HG02840 (cell line): ENCODE measurements at regions not wholly inside any gene's neighbourhood (a gene's known extent, or its start where the extent isn't known, plus 50 kb on each side); places are given as distances from the start of the nearest gene placed in this dataset.

Experiments used
- ATAC-seq: cut with Tn5 transposase; IDR thresholded peaks from one replicate; pipeline ENCODE4 v1.9.1; 2021; ENCODE audit warnings: mild to moderate bottlenecking, moderate library complexity, moderate number of reproducible peaks; ENCODE audit not compliant: unreplicated experiment, low FRiP score

DNA sequence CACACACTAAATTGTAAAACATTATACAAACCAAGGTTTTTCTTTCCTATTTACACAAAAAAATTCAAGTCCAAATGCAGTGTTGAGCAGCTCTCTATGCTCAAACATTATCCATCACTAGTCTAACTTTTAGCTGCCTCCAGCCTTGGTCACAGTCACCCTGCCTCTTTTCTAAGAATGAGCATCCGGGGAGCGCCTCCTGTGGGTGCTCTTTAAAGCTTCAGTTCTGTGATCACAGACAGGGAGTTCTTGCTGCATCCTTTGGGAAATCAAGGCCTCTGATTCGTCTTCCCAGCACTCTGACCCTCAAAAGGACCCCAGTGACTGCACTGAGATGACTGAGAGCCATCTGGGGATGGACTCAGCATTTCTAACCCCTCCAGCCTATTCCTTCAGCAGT lies 289.6 kb downstream of the SEC61B start:
- ATAC-seq, result no peak

DNA sequence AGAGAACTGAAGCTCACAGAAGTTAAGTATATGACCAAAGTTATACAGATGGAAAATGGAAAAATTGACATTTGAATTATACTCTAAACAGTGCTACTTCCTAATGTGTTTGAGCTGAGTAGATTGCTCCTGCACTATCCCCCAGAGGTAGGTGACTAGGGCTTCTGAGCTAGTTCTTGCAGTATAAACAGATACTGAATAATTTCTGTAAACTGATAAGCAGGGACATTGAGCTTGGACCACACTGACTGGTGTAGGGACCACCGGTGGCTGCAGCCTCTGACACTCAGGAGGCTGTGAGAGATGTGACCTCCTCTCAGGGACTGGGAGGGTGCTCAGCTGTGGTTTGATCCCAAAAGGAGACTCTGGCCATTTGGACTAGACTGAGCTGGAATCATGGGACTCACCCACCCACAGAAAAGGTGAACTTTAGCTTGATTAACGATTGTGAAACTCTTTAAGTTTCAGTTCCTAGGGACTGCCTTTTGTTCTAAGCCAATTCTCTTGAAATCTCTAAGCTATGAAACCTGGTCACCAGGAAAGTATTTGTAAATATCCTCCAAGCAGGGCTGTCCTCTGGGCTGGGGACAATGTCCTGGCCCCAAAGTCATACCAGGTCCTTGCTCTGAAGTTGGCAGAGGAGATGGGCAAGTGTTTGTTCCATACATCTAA lies 291.5 kb downstream of the SEC61B start:
- peak; percentile 57 for ATAC-seq

DNA sequence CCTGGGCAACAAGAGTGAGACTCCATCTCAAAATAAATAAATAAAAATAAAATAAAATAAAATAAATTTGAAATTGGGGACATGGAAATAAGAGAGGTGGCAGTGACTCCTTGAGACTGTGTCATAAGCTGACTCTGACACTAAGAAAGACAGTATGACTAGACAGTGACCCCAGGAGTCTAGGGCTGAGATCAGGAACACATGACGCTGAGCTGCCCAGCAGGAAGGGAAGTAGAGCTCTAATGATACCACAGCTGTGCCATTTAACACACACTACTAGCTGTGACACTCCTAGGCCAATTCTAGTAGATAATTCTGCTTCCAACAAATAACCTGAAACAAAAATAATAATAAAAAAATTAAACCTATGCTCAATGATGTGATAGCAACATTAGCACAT lies 293.0 kb downstream of the SEC61B start:
- ATAC-seq, result no peak

DNA sequence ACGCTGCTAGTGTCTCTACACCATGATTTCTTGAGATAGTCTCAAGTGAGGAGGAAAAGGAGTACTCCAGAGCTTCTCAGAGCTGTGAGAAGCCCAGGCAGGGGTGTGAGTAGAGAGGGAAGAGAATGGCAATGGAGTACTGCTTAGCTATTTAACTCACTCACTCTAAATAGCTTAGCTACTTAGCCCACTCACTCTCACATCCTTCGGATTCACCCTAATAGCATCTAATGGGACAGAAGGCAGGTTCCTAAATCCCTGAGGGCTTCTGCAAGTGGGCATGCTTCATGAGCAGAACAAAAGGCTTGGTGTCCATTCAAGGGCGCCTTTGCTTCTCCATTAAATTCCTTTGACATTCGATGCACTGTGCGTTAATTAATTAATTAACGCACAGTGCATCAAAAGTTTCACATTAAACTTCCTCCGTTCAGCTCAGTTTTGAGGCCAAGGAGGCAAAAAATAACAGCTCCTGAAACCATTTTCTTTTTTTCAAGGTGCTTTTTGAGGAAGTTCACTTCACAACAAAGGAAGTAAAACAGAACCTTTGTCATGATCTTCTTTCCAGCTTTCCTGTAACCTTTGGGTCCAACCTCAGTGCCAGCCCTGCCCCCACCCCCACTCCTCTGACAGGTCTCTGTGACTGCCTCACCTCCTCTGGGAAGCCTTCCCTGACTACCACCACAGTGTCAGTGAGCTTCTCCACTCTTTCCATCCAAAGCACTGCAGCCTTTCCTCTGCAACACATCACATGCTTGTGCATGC lies 294.0 kb downstream of the SEC61B start:
- ATAC-seq, result no peak

DNA sequence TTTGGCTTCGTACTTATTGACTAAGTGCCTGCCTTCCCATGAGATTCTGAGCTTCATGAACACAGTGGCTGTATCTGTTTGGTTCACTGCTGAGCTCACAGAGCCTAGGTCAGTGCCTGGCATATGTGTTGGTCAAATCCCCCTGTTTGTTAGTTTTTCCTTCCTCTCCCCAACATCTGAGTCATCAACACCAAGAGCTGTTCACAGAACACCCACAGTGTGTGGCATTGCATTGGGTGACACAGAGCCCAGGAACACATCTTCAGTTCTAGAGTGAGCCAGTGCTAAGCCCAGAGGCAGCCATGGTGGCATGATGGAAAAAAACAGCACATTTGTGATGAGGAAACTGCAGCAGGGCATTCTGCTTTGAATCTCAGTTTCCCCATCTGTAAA lies 294.6 kb downstream of the SEC61B start:
- no peak for ATAC-seq

DNA sequence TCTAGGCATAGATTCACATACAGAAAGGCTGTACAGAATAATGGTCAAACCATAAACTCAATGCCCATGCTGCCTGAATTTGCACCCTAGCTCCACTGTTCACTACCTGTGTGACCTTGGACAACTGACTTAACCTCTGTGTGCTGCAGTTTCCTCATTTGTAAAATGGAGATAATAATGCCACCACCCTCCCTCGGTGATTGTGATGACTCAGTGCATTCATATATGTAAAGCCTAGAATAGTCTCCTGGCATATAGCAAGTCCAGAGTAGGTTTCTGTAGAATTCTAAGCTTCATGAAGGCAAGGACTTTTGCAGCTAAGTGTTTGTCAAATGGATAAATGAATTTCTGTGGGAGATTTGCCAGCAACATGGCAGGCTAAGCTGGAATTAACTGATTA lies 297.8 kb upstream of the NR4A3 start:
- no peak for ATAC-seq

DNA sequence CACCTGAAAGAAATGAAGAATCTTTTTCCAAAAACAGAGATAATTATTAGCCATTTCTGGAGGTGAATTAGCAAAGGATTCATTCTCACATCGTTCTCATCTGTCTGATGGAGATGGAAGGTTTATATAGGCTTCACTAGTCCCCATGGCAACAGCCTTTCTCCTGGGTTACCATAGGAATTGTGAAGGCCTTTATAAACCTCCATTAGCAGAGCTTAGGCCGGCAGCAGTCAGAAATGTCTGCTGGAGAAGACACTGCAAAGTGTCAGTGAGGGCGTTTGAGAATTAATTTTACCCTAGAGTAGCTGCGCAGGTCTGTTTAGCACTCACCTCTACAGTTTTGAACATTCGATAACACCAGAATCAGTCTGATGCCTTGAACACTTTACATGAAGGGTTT lies 290.4 kb upstream of the NR4A3 start:
- no peak for ATAC-seq

DNA sequence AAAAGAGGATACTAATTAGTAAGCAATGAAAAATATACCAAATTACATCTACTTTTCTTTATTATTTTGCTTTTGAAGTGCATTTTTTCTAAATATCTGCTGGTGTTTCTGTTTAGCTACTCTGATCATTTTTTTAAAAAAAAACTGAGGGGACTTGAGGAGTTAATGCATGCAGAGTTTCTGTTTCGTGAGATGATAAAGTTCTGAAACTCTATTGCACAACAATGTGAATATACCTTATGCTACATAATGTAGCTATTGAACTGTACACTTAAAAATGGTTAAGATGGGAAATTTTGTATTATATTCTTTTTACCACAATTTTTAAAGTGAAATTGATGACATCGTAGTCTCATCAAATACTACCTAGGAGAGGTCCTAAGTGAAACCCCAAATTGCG lies 288.3 kb upstream of the NR4A3 start:
- ATAC-seq, result no peak

DNA sequence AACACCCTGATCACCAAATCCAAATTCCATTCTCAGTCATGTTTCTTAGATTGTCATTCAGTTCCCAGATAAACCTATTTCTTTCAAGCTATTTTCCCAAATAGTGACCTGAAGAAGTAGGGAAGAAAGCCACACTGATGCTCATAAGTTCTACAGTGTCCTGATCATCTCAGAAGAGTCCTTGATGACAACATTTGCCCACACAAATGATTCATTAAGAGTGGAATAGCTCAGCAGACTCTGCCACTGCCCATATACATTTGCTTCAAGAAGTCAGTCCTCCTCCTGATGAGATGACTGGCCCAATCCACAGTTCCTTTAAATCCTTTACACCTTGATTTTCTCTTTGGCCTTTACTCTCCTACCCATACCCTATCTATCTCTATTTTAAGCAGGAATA lies 283.7 kb upstream of the NR4A3 start:
- no peak for ATAC-seq

DNA sequence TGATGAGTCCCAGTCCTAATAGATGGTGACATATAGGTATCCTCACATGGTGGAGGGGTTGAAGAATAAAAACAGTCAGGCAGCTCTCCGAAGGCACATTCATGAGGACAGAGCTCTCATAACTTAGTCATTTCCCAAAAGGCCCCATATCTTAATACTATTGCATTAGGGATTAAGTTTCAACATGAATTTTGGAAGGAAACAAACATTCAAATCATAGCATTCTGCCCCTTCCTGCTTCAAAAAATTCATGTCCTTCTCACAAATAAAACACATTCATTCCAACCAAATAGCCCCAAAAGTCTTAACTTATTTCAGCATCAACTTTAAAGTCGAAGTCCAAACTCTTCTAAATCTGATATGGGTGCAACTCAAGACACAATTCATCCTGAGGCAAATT lies 277.2 kb upstream of the NR4A3 start:
- ATAC-seq, result no peak

DNA sequence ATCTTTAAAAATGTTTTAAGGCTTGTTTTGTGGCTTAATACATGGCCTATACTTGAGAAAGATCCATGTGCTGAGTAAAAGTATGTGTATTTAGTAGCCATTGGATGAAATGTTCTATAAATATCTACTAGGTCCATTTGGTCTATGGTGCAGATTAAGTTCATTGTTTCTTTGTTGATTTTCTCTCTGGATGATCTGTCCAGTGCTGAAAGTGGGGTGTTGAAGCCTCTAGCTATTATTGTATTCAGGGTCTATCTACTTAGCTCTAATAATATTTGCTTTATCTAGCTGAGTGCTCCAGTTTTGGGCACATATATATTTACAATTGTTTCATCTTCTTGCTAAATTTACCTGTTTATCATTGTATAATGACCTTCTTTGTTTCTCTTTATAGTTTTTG lies 272.2 kb upstream of the NR4A3 start:
- ATAC-seq, result no peak

DNA sequence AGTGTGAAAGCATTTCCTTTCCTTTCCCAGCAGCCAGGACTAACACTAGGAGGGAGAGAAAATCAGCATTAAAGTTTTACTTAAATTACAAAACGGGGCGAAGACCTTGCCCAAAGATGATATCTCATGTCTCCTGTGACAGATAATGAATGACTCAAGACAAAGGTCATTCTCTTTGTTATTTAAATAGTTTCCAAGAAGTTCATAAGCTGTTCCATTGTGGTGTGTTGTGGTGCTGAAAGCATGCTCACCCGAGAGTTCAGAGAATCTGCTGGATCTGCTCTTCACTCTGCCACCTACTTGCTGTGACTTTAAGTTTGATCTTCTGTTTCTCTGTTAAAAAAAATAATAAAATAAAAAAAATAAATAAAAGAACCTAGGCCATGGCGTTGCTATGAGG lies 265.9 kb upstream of the NR4A3 start:
- no peak for ATAC-seq

DNA sequence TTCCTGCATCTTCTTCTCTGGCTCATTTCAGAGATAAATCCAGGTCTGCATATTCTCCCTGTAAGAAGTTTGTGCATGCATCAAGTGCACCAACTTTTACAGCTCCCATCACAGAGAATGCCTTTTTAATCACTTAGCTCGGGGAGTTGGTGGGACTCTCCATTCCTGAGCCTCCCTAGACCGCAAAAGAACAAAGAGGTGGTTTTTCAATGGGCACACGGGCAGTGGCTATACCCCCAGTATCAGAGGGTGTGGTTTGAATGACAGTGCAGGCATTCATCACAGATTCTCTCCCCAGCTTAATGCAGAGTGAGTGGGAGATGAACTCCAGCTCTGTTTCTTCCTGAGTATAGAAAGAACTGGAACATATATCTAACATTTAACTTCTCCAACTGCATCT lies 264.7 kb upstream of the NR4A3 start:
- no peak for ATAC-seq

DNA sequence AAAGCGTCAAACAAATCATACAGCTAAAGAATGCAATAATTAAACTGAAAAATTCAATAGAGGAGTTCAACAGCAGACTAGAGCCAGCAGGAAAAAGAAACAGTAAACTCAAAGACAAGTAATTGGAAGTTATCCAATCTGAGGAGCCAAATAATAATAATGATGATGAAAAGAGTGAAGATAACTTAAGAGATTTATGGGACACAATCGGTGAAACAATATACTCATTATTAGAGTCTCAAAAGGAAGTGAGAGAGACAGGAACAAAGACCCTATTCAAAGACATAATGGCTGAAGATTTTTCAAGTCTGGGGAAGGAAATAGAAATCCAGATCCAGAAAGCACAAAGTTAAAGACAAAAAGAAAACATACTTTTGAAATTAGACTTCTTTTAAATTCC lies 263.9 kb upstream of the NR4A3 start:
- no peak for ATAC-seq

DNA sequence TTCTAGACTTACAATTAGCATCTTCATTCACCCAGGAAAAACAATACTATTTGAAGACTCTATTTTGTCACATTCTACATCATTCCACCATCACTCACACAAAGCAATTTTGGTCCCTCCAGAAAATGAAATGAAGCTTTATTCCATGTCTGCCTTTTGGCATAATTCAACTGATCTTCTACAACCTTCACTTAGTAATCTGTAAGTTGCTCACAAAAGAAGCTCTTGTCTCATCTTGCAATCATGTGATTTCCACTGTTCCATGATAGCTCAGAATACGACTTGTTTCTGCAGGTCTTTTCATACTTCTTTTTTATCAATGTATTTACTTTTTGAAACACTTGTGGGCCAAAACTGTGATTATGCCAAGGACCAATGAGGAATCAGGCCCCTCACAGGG lies 261.9 kb upstream of the NR4A3 start:
- ATAC-seq, result no peak

DNA sequence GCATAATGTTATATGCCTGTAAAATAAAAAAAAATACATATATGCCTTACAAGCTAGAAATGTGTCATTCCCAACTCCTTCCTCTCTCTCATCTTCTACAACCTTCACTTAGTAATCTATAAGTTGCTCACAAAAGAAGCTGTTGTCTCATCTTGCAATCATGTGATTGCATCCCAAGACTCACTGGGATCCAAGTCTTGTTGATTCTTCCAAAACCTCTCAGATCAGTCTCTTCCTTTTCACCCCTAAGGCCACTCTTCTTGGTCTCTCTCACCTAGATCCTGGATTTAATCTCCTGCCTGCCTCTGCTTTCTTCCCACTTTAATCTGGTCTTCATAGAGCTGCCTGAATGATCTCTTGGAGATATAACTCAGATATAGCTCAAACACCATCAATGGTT lies 261.1 kb upstream of the NR4A3 start:
- no peak for ATAC-seq

DNA sequence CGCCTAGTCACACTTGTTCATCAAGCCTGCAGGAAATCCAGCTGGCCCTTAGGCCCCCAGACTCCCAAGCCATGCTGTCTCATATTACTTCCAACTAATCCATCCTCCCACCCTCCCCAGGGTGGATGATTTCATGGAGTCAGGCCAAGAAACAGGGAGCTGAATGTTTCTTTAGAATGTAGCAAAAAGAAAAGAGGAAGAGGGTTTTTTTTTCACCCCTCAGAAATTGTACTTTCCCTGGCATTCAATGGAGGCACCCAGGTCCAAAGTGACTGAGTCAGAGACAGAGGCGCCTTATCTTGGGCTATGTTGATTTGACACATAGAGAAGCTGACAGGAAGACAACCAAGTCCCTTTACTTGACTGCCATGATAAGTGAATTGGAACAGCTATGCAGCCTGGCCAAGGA lies 260.2 kb upstream of the NR4A3 start:
- ATAC-seq, result no peak

DNA sequence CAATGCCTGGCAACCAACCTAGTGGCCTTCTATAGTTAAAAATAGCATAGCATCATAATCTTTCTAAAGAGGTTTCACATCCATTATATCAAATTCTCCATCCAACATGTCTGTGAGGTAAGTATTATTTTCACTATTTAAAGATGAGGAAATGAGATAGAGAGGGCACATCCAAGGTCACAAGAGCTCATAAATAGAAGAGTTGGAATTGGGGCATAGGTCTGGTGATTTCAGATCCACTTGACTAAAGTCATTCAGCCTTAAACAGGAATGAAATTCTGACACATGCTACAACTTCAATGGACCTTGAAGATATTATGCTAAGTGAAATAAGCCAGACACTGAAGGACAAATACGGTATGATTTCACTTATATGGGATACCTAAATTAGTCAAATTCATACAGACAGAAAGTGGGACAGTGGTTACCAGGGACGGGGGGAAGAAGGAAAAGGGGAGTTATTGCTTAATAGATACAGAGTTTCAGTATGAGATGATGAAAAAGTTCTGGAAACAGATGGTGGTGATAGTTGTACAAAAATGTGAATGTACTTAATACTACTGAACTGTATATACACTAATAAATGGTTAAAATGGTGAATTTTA lies 259.6 kb upstream of the NR4A3 start:
- ATAC-seq, result no peak

DNA sequence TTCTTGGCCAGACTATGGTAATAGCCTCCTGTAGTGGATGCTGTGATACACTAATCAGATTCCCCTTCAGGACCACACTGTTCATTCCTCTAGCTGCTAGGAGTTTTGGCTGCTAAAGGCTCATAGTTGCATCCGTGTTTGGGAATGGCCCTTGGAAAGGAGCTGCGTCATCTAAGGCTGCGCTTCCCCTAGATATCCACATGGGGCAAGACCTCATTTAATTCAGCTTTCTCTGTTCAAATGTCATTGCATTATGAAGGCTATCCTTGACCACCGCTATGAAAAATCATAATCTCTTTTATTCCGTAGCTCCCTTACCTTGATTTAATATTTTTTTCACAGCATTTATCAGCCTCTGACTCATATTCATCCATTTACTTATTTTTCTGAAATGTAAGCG lies 258.3 kb upstream of the NR4A3 start:
- ATAC-seq, result no peak

DNA sequence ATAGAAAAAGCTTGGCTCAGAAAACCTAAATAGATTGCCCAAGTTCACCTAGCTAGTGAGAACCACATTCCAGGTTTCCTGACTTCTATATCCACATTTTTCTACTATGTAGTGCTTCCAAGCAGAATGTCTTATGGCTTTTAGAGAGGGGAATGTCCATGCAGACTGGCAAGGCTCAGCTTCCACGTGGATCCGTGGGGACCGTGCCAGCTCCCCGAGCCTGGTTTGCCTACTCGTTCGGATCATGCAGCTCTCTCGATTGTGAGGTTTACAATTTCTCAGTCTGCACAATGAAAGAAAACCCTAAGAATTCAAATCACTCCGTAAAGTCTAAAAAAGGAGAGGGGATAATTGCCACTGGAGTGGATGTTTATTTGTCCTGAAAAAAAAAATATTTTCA lies 256.5 kb upstream of the NR4A3 start:
- no peak for ATAC-seq

DNA sequence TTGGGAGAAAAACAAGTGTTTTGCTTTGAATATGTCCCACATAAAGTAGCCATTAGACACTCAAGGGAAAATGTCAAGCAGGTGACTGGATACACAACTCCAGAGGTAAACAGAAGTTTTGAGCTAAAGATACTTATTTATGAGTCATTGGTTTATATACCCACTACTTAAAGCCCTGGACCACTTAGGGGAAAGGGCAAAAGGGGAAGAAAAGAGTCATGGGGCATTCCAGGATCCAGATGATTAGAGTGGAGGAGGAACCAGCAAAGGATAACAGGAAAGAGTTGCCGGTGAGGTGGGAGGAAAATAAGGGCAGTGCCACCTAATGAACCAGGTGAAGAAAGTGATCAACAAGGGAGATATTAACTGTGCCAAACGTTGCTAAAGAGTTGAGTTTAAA lies 254.2 kb upstream of the NR4A3 start:
- no peak for ATAC-seq

DNA sequence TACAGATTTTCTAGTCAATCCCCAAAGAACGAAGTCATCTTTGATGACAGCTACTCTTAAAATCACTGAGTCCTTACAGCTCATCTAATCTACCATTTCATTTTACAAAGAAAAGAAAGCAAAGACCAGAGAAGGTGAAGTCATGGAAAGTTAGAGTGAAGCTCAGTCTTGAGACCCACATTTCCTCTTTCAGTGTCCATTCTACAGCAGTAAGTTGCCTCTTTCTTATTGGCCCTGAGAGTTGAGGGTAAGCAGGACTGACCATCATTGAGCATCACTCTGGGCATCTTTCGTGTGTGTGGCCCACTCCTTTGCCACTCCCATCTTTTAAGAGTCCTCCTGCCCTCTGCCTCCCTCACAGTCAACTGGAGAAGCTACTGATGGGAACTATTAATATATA lies 251.8 kb upstream of the NR4A3 start:
- ATAC-seq, result no peak
